Liver (tissue), 3 donors: ENCODE measurements at regions not wholly inside any gene's neighbourhood (a gene's known extent, or its start where the extent isn't known, plus 50 kb on each side); places are given as distances from the start of the nearest gene placed in this dataset.

Experiments
- CTCF ChIP-seq: fragments of 150-350 bp; IDR thresholded peaks from 2 replicates; pipeline ENCODE4 v1.5.1; 2017; ENCODE audit warnings: improper control_type of control experiment, low read depth, low read length; ENCODE audit not compliant: missing input control
- EGR1 ChIP-seq, 2 donors: IDR thresholded peaks; 2 replicates each; pipeline ENCODE4 v1.6.1; 2016 to 2018; ENCODE audit warnings: antibody characterized with exemption in 2 of 2, low read depth in 2 of 2
- HNF4A ChIP-seq, 2 donors: conservative IDR thresholded peaks; 2 replicates each; pipeline ENCODE4 v1.6.1; 2016; ENCODE audit warnings: antibody characterized with exemption in 2 of 2, mild to moderate bottlenecking in 2 of 2
- NR2F2 ChIP-seq: IDR thresholded peaks from 2 replicates; pipeline ENCODE4 v1.6.1; 2016; ENCODE audit warnings: antibody characterized with exemption
- REST ChIP-seq: IDR thresholded peaks from 2 replicates; pipeline ENCODE4 v1.6.1; 2016; ENCODE audit warnings: antibody characterized with exemption, mild to moderate bottlenecking
- TAF1 ChIP-seq: conservative IDR thresholded peaks from 2 replicates; pipeline ENCODE4 v1.6.1; 2016; ENCODE audit warnings: antibody characterized with exemption, mild to moderate bottlenecking
- YY1 ChIP-seq: IDR thresholded peaks from 2 replicates; pipeline ENCODE4 v1.6.1; 2016; ENCODE audit warnings: antibody characterized with exemption, mild to moderate bottlenecking
- ZBTB33 ChIP-seq: IDR thresholded peaks from 2 replicates; pipeline ENCODE4 v1.6.1; 2016; ENCODE audit warnings: antibody characterized with exemption
- donor health status: healthy.
- donor health status: healthy.

- TF ChIP-seq CTCF (no peak), YY1 (no peak), TAF1 (no peak), REST (no peak), EGR1 (IDR thresholded peaks at IDR 0.05; ENCODE audit: low read depth in 2 of 2) (no peak), HNF4A (conservative IDR thresholded peaks at IDR 0.05) (no peak), ZBTB33 (no peak), NR2F2 (no peak)
Observed at GRCh38 chr2:240206630-240207029, 66.2 kb upstream of the OTOS start.
